BLaER1 treated with 17β-estradiol and CSF1 and Interleukin-3, amounts not matched to agents 10 nM and 100 nM (cell line): ENCODE measurements at regions not wholly inside any gene's neighbourhood (a gene's known extent, or its start where the extent isn't known, plus 50 kb on each side); places are given as distances from the start of the nearest gene placed in this dataset.

Experiments
- H3K27ac ChIP-seq, 11 experiments: shearing (Covaris generic); formaldehyde crosslinking; 2 replicates each; pipeline ENCODE4 v1.8.1; 2022
- H3K27me3 ChIP-seq, 11 experiments: shearing (Covaris generic); formaldehyde crosslinking; 2 replicates each; pipeline ENCODE4 v1.8.1; 2022
- H3K36me3 ChIP-seq, 11 experiments: shearing (Covaris generic); formaldehyde crosslinking; 2 replicates each; pipeline ENCODE4 v1.8.1; 2022
- H3K4me1 ChIP-seq, 10 experiments: shearing (Covaris generic); formaldehyde crosslinking; 2 replicates each; pipeline ENCODE4 v1.8.1; 2022
- H3K4me2 ChIP-seq, 11 experiments: shearing (Covaris generic); formaldehyde crosslinking; 2 replicates each; pipeline ENCODE4 v1.8.1; 2022
- H3K4me3 ChIP-seq, 10 experiments: shearing (Covaris generic); formaldehyde crosslinking; 2 replicates each; pipeline ENCODE4 v1.8.1; 2022
- H3K9ac ChIP-seq, 11 experiments: shearing (Covaris generic); formaldehyde crosslinking; 2 replicates each; pipeline ENCODE4 v1.8.1; 2022
- H3K9me3 ChIP-seq, 11 experiments: shearing (Covaris generic); formaldehyde crosslinking; replicated peaks in 1 of 11; 2 replicates each; pipeline ENCODE4 v1.8.1; 2022
- H4K20me1 ChIP-seq, 11 experiments: shearing (Covaris generic); formaldehyde crosslinking; 2 replicates each; pipeline ENCODE4 v1.8.1; 2022
- Cebpa-rat ChIP-seq, 11 experiments: shearing (Covaris generic); IDR thresholded peaks; 2 replicates each; pipeline ENCODE4 v1.8.1; 2022

DNA sequence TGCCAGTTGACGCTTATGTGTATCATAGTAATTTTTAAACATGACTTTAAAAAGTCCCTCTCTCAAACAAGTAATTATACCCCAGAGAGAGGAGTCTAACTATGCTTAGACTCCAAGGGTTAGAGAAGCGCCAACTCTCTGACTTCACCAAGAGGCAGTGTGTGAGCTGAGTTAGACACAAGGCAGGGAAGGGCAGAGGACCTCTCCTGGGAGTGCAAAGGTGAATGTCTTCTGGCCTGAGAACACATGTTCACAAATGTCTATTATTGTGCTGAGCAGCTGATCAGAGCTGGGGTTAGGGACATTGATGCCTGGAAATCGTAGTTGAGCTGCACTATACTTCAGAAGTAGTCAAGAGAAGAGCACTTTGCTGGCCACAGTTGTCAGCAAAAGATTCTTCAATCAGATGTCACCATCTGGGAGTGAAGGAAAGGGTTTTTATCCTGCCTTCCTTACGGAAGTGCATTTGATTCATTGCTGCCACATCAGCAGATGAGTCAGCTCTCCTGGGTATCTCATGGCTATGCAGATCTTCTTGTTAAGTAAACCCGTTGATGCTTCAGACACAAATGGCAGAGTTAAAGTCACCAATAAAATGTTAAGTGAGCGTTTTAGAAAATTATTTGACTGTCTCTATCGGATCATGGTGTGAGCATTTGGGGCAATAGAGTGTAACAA is 283.2 kb upstream of the ARGLU1 start:
- no peak for TF ChIP-seq Cebpa-rat (IDR thresholded peaks at IDR 0.05)
- Histone ChIP-seq H4K20me1 (no peaks in the 10 kb centered on the region), H3K27ac (no peak overlapping the region), H3K27me3 (no peaks in the 10 kb centered on the region), H3K9me3 (peaks cover 0 to 8% (median 0%) of the 10 kb centered on the region in 11 experiments; a peak in 2 of 22 replicates), H3K9ac (no peak overlapping the region), H3K4me2 (no peak overlapping the region), H3K4me1 (no peaks in the 10 kb centered on the region), H3K36me3 (no peaks in the 10 kb centered on the region), H3K4me3 (no peak overlapping the region)

DNA sequence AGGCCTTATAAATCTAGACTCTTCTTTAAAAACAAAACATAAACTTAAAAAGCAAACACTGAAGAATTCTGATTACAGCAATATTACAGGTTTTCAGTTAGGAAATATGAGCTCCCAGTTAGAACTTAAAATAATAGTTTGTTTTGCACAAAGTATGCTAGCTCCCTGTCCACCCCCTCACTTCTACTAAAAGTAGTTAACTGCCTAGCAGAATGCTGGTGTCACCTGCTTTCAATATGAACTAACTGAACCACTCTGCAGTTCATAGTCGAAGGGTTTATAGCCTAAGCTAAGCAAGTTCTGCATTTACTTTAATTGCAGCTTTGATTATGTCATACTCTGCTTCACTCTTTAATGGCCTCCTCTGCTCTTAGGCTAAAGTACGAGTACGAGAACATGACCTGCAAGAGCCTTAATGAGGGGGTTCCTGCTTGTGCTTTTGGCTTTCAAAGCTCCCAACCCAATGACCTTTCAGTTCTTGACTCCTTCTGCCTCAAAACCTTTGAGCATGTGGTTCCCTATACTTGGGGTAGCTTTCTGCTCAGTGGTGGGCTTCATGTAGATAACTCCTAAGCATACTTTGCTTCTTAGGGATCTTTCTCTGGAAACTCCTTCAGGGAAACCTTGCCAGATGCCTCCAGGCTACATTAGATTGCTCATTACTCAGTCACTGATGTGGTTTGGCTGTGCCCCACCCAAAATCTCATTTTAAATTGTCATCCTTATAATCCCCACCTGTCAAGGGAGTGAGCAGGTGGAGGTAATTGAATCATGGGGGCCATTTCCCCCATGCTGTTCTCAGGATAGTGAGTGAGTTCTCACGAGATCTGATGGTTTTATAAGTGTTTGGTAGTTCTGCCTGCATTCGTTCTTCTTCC is 278.9 kb upstream of the ARGLU1 start:
- H3K27me3 ChIP-seq: no peaks in the 10 kb centered on the region
- H3K4me2 ChIP-seq: no peak overlapping the region
- H3K4me3 ChIP-seq: no peak overlapping the region
- H3K9ac ChIP-seq: no peak overlapping the region
- no peaks in the 10 kb centered on the region for H3K36me3 ChIP-seq
- no peaks in the 10 kb centered on the region for H3K4me1 ChIP-seq
- no peaks in the 10 kb centered on the region for H4K20me1 ChIP-seq
- H3K27ac ChIP-seq: no peak overlapping the region
- H3K9me3 ChIP-seq: peaks cover 0 to 8% (median 0%) of the 10 kb centered on the region in 11 experiments; a peak in 2 of 22 replicates
- no peak for TF ChIP-seq Cebpa-rat (IDR thresholded peaks at IDR 0.05)

DNA sequence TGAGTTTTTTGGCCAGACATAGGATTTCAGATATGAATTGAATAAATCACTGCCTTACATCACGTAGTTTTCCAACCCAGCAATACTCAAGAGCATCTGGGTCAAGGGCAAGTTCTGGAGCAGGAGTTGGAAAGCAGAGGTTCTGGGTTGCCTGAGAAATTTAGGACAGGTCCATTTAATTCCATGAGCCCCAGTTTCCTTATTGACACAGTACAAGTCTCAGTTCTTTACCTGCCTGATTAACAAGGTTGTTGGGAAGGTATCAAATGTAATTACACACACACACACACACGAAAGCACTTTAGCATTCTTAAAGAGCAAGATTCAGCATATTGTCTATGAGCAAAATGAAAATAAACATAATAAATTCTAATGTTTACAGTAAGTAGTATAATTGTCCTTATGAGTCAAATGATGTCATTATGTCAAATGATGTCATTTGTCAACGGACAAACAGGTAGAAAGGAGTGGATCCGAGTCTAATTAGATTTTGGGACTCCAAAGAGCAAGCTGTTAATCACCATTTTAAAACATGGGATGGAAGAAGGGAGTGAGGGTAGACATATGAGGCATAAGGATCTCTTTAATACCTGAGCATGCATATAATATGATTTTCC is 268.4 kb upstream of the ARGLU1 start:
- Histone ChIP-seq H3K9ac (no peak overlapping the region), H3K4me1 (peaks cover 0 to 20% (median 11%) of the 10 kb centered on the region in 10 experiments; a peak in 13 of 20 replicates), H3K9me3 (peaks cover 13 to 29% (median 21%) of the 10 kb centered on the region in 11 experiments; a peak in 21 of 22 replicates), H4K20me1 (no peaks in the 10 kb centered on the region), H3K36me3 (no peaks in the 10 kb centered on the region), H3K27ac (no peak overlapping the region), H3K27me3 (no peaks in the 10 kb centered on the region), H3K4me2 (peak overlapping the region in 3 of 11 experiments; percentile 58 to 72 (median 61); a peak in 5 of 22 replicates), H3K4me3 (no peak overlapping the region)
- TF ChIP-seq Cebpa-rat (IDR thresholded peaks at IDR 0.05): no peak

DNA sequence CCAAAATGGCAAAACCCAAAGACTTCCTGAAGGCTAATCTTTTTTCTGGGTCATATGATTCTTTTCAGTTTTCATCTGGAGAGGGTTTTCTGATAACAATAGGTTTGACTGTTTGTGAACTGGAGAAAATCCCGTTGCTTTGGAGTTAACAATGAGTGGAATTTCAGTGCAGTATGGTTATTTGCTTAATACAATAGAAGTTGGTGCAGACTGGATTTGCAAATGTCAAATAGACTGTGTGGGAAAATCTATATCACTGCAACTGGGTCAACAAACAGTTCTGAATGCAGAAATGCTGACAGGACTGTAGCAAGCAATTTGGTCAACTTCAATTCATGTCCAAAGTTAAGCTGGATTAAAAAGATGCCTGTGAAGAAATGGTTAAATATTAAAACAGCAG is 267.5 kb upstream of the ARGLU1 start:
- H3K27me3 ChIP-seq: no peaks in the 10 kb centered on the region
- H3K9ac ChIP-seq: no peak overlapping the region
- H3K36me3 ChIP-seq: no peaks in the 10 kb centered on the region
- TF ChIP-seq Cebpa-rat (IDR thresholded peaks at IDR 0.05): no peak
- no peaks in the 10 kb centered on the region for H4K20me1 ChIP-seq
- H3K9me3 ChIP-seq: peaks cover 13 to 29% (median 21%) of the 10 kb centered on the region in 11 experiments; a peak in 21 of 22 replicates
- H3K4me1 ChIP-seq: peaks cover 0 to 20% (median 11%) of the 10 kb centered on the region in 10 experiments; a peak in 13 of 20 replicates
- peak overlapping the region in 9 of 11 experiments; percentile 12 to 72 (median 58); a peak in 16 of 22 replicates for H3K4me2 ChIP-seq
- no peak overlapping the region for H3K4me3 ChIP-seq
- H3K27ac ChIP-seq: no peak overlapping the region

DNA sequence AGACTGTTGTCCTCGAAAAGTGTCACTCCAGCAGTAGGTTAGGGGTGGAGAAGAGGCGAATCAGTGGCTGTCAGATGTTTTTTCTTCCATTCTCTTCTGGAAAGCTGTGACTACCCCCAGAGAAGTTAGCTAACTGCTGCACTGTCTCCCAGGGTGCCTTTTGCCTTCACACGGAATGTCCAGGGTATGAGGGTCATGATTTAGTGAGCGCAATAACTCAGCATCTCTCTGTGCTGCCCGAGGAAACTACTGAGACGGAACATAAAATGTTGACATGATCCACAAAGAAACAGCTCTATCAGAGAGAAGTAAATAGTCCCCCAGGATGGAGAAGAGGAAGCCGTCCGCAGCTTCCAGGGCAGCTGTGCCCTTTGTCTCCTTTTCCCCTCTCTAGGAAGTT is 254.0 kb upstream of the ARGLU1 start:
- TF ChIP-seq Cebpa-rat (IDR thresholded peaks at IDR 0.05): no peak
- H3K4me2 ChIP-seq: no peak overlapping the region
- no peak overlapping the region for H3K27ac ChIP-seq
- peaks cover 0 to 10% (median 7%) of the 10 kb centered on the region in 10 experiments; a peak in 13 of 20 replicates for H3K4me1 ChIP-seq
- H3K9me3 ChIP-seq: peaks cover 0 to 13% (median 6%) of the 10 kb centered on the region in 11 experiments; a peak in 11 of 22 replicates
- H3K36me3 ChIP-seq: no peaks in the 10 kb centered on the region
- H3K27me3 ChIP-seq: no peaks in the 10 kb centered on the region
- H4K20me1 ChIP-seq: no peaks in the 10 kb centered on the region
- H3K4me3 ChIP-seq: no peak overlapping the region
- H3K9ac ChIP-seq: no peak overlapping the region

DNA sequence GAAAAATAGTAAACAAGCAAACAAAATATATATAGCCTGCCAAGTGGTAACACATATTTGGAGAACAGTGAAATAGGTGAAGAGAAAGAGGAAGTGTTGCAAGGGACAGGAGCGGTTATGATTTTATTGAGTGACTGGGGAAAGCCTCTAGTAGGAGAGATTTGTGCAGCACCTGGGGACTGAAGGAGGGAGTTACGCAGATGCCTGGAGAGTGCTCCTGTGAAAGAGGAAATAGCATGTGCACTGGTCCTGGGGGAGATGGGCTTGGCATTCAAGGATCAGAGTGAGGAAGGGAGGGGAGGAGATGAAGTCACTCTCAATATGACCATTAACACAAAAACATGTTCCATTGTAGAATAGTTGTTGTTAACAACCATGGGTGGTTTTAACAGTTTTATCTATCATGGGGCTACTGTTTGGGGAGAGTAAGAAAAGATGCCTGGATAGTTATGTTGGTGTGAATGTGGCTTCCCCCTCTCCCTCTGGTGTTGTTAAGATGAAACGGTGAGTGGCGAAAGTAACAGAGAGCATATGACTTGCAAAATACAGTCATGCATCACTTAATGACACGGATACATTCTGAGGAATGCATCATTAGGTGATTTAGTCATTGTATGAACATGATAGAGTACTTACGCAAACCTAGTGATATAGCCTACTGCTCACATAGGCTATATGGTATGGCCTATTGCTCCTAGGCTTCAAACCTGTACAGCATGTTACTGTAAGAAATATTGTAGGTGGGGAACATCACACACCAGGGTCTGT is 251.7 kb upstream of the ARGLU1 start:
- no peak for TF ChIP-seq Cebpa-rat (IDR thresholded peaks at IDR 0.05)
- Histone ChIP-seq H3K9ac (no peak overlapping the region), H3K36me3 (no peaks in the 10 kb centered on the region), H3K4me3 (no peak overlapping the region), H4K20me1 (no peaks in the 10 kb centered on the region), H3K4me2 (peak overlapping the region in 7 of 11 experiments; percentile 8 to 46 (median 23); a peak in 11 of 22 replicates), H3K9me3 (peaks cover 0 to 3% (median 0%) of the 10 kb centered on the region in 11 experiments; a peak in 2 of 22 replicates), H3K27ac (peak overlapping the region in 1 of 11 experiments; percentile 25; a peak in 1 of 22 replicates), H3K27me3 (no peaks in the 10 kb centered on the region), H3K4me1 (peaks cover 0 to 10% (median 7%) of the 10 kb centered on the region in 10 experiments; a peak in 13 of 20 replicates)

DNA sequence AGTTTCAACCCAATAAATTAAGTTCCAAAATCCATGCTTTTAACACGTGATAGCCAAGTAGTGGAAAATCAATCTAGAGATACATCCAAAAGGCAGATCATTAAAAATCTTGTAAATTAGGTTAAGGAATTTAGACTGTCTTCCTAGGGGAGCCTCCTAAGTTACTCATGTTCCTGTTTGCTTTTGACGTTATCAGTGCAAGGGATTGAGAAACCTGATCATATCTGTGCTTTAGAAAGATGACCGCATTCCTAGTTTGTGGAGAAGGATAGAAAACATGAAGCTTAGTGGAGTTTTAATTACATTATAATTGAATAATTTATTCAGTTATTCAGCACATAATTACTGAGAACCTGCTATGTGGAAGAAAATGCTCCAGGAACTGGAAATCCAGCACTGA is 251.0 kb upstream of the ARGLU1 start:
- H3K4me2 ChIP-seq: peak overlapping the region in 2 of 11 experiments; percentile 8 to 35; a peak in 4 of 22 replicates

DNA sequence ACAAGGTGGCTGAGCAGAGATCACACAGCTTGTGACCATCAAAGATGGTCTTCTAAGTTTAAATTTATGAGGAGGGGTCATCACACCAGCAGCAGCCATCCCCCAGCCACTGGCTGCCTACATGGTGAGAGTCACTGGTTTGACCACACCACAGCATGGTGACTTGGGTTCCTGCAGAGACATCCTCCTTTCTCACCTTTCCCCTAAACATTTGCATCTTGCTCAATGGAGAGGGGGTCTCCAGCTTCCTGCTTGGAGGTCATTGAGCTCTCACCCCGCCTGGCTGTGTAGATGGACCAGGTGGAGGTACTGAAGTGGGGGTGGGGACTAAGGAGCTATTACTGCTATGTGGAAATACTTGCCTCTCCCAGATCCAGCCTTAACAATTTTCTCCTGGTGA is 247.6 kb upstream of the ARGLU1 start:
- H3K27ac ChIP-seq: no peak overlapping the region
- peaks cover 0 to 10% (median 7%) of the 10 kb centered on the region in 10 experiments; a peak in 13 of 20 replicates for H3K4me1 ChIP-seq
- H3K9me3 ChIP-seq: no peaks in the 10 kb centered on the region
- no peaks in the 10 kb centered on the region for H3K36me3 ChIP-seq
- H3K4me3 ChIP-seq: no peak overlapping the region
- H4K20me1 ChIP-seq: no peaks in the 10 kb centered on the region
- no peak overlapping the region for H3K9ac ChIP-seq
- no peak for TF ChIP-seq Cebpa-rat (IDR thresholded peaks at IDR 0.05)
- no peak overlapping the region for H3K4me2 ChIP-seq
- H3K27me3 ChIP-seq: no peaks in the 10 kb centered on the region

More for the DNA sequence above, 251.0 kb upstream of the ARGLU1 start:
- Histone ChIP-seq H3K9me3 (no peaks in the 10 kb centered on the region), H3K36me3 (no peaks in the 10 kb centered on the region), H3K9ac (no peak overlapping the region), H3K27ac (no peak overlapping the region), H3K4me1 (peaks cover 0 to 10% (median 7%) of the 10 kb centered on the region in 10 experiments; a peak in 13 of 20 replicates), H3K27me3 (no peaks in the 10 kb centered on the region), H4K20me1 (no peaks in the 10 kb centered on the region), H3K4me3 (no peak overlapping the region)
- no peak for TF ChIP-seq Cebpa-rat (IDR thresholded peaks at IDR 0.05)
